HFF-Myc (cell line): ENCODE measurements at regions not wholly inside any gene's neighbourhood (a gene's known extent, or its start where the extent isn't known, plus 50 kb on each side); places are given as distances from the start of the nearest gene placed in this dataset.

ENCODE experiments used
- DNase-seq: peaks from one replicate; pipeline ENCODE4 v3.0.0-alpha.2; 2011; ENCODE audit warnings: low read depth; ENCODE audit errors: extremely low read depth
- H3K4me3 ChIP-seq: replicated peaks from 2 replicates; pipeline ENCODE4 v1.5.1; 2011; ENCODE audit warnings: low read depth, mild to moderate bottlenecking, control low read depth, low read length
- TF ChIP-seq, protein P1 (sequence below): IDR thresholded peaks from 2 replicates; pipeline ENCODE4 v1.5.1; 2012; ENCODE audit warnings: mild to moderate bottlenecking, low read depth, low read length, control low read depth; ENCODE audit errors: missing control alignments

DNA sequence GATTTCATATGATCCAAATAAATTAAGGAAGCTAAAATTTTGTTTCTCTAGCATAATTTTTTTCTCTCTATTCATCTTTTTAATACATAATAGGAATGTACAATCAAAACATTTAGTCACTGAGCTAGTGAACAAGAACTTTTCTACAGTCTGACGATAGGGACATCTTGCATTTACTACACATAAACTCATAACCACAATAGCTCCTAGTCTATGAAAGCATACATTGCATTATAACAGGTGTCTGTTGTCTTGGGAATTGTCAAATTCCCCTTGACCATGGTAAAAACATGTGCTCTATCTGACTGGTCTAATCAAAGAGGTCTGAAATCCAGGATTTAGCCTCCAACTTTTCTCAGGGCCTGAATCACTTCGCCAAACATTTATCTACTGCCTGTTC is 144.8 kb downstream of the FAM124B start:
- TF ChIP-seq, protein P1, sequence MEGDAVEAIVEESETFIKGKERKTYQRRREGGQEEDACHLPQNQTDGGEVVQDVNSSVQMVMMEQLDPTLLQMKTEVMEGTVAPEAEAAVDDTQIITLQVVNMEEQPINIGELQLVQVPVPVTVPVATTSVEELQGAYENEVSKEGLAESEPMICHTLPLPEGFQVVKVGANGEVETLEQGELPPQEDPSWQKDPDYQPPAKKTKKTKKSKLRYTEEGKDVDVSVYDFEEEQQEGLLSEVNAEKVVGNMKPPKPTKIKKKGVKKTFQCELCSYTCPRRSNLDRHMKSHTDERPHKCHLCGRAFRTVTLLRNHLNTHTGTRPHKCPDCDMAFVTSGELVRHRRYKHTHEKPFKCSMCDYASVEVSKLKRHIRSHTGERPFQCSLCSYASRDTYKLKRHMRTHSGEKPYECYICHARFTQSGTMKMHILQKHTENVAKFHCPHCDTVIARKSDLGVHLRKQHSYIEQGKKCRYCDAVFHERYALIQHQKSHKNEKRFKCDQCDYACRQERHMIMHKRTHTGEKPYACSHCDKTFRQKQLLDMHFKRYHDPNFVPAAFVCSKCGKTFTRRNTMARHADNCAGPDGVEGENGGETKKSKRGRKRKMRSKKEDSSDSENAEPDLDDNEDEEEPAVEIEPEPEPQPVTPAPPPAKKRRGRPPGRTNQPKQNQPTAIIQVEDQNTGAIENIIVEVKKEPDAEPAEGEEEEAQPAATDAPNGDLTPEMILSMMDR, result no peak
- H3K4me3 ChIP-seq, result no peak overlapping the region
- DNase-seq, result no peak

DNA sequence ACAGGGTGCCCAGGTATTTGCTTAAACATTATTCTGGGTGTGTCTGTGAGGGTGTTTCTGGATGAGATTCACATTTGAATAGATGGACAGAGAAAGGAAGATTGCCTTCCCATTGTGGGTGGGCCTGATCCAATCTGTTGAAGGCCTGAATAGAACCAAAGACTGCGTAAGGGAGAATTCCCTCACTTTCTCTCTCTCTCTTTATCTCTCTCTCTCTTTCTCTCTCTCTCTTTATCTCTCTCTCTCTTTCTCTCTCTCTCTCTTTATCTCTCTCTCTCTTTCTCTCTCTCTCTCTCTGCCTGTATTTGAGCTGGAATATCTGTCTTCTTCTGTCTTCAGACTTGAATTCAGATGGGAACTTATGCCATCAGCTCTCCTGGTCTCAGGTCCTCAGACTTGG is 148.4 kb downstream of the FAM124B start:
- TF ChIP-seq, protein P1, result no peak
- H3K4me3 ChIP-seq, result no peak overlapping the region
- no peak for DNase-seq

DNA sequence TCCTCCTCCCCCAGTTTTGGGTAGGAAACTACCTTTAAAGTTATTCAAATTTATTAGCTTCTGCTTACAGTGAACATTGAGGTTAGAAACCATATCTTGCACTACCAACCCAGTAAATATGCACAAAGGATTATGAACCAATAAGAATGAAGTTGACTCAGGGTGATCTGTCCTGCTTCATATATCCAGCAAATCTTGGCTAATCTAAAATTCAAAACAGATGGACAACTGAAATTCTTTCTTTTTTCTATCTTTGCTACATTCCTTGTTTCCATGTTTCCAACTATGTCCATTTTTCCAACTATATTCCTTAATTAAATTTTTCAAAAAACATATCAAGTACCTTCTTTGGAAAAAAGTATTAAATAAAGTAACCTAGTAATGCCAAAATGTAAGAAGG is 149.3 kb downstream of the FAM124B start:
- peak; percentile 70 for DNase-seq
- no peak overlapping the region for H3K4me3 ChIP-seq
- TF ChIP-seq, protein P1, result no peak

DNA sequence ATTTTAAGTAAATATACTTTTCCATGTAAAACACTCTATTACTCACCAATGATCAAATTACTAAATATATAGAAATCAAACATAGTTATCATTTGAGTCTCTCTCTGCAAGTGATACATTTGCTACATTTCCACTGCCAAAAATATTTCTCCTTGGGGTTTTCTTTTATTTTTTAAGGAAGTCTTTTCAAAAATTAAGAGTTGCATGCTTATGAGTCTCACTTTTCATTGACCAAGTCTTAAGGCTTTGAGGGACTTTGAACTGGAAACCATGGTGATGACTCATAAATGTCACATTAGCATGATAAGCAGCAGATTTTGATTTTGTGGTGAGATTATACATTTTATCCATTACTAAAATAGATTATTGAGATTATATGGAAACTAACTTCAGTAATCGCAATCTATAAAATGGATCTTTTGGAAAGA is 152.9 kb downstream of the FAM124B start:
- H3K4me3 ChIP-seq, result no peak overlapping the region
- no peak for DNase-seq
- TF ChIP-seq, protein P1, result no peak

DNA sequence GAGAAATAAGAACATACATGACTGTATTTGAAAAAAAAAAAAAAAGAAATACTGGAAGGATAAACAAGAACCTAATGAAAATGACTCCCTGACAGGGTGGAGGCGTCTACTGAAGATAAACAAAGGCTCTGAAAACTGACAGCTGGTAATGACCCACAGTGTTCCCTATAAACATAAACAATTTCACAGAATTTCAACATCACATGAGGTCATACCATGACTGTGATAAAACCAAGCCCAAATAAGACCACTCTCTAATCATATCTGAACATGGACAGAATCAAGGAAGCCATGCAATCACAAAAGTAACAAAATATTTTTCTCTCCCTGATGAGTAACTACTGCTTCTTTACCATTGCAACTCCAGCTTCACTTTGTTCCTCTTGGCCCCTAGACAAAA is 159.3 kb downstream of the FAM124B start:
- H3K4me3 ChIP-seq, result no peak overlapping the region
- DNase-seq, result no peak
- TF ChIP-seq, protein P1, result no peak

DNA sequence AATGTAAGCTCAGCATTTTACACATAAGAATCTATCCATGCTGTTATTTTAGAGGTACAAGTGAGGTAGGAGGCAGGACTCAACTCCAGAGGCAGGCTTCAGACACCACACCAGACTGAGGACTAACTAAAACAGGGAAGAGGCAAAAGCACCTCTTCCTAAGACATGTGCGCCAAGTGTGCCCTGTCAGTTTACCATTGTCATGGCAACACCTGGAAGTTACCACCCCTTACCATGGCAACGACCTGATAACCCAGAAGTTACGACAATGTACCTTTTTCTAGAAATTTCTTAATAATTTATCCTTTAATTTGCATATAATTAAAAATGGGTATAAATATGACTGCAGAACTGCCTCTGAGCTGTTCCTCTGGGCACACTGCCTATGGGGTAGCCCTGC is 160.1 kb downstream of the FAM124B start:
- no peak for DNase-seq
- TF ChIP-seq, protein P1, result no peak
- H3K4me3 ChIP-seq, result no peak overlapping the region

DNA sequence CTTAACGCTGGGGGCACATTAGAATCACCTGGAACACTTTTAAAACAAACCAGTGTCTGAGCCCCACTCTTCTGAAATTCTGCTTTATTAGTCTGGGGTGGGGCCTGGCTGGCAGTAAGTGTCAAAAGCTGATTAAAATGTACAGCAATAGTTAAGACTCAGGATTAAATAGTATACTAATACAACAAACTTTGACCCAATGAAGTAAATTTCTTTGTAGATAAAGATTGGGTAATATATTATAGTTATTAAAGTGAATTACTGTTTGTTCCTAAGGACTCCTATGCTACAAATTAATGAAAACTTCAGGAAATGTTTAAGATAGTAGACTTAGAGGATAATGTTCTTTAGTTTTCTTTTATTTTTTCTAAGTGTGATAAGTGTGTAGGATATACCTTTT is 160.9 kb downstream of the FAM124B start:
- TF ChIP-seq, protein P1, result no peak
- DNase-seq, result no peak

More for the DNA sequence above, 160.9 kb downstream of the FAM124B start:
- no peak overlapping the region for H3K4me3 ChIP-seq
